ENCODE measurements at regions not wholly inside any gene's neighbourhood (a gene's known extent, or its start where the extent isn't known, plus 50 kb on each side); places are given as distances from the start of the nearest gene placed in this dataset.

- no peak for TF ChIP-seq CTCF (optimal IDR thresholded peaks at IDR 0.05 in 1 of 3, IDR thresholded peaks at IDR 0.05 in 1 of 3, conservative IDR thresholded peaks at IDR 0.05 in 1 of 3; ENCODE audit: extremely low read depth in 1 of 3, insufficient read depth in 2 of 3, low read length in 3 of 3)
- no peak for TF ChIP-seq EZH2 (IDR thresholded peaks at IDR 0.05; ENCODE audit: low read length)
Observed at GRCh38 chr12:42885677-42886076, 296.1 kb upstream of the PRICKLE1 start.

Measured in keratinocyte (primary cell).